Adrenal gland (tissue), 5 donors: ENCODE measurements at regions not wholly inside any gene's neighbourhood (a gene's known extent, or its start where the extent isn't known, plus 50 kb on each side); places are given as distances from the start of the nearest gene placed in this dataset.

Experiments
- CTCF ChIP-seq, 6 experiments: fragments of 450-650 bp in 4 of 6; fragments of 200-600 bp in 2 of 6; sonication (generic) in 1 of 6; IDR thresholded peaks; 1 replicate in 5 of 6; 2 replicates in 1 of 6; pipeline versions ENCODE4 v1.5.1 to v1.8.0; 2016 to 2021; ENCODE audit warnings: antibody characterized with exemption in 6 of 6, mild to moderate bottlenecking in 2 of 6, moderate library complexity in 1 of 6
- POLR2A ChIP-seq, 2 donors: fragments of 450-650 bp; IDR thresholded peaks; one replicate each; pipeline ENCODE4 v1.6.1; 2017; ENCODE audit warnings: antibody characterized with exemption in 2 of 2, mild to moderate bottlenecking in 2 of 2, moderate library complexity in 1 of 2
- donor health status: DM: no; HTN: no; CAD: no.

DNA sequence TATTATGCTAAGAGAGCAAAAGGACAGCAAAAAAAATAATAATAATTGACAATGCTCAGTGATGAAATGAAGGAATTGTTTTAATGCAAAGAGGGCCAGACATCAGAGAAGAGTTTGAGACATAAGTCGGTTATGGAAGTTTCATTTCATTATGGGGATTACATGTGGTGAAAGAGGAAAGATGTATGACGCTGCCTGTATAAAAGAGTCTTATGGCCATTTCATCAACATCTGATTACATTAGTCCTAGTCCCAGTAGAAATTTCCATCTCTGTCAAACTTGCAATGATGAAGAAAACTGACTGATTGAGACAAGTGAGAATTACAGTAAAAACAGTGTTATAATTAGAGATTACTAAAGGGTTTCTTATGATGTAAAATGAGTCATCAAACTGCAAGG, 900.6 kb upstream of the CDH9 start:
- TF ChIP-seq CTCF (IDR thresholded peaks at IDR 0.05) (no peak), POLR2A (IDR thresholded peaks at IDR 0.05) (no peak)
